HK-2 (cell line): ENCODE measurements at regions not wholly inside any gene's neighbourhood (a gene's known extent, or its start where the extent isn't known, plus 50 kb on each side); places are given as distances from the start of the nearest gene placed in this dataset.
"Not testable (repeated sequence)": the region's sequence is repeated elsewhere in the genome, so short reads cannot be mapped to it uniquely, and the experiment has no call there.

ENCODE experiments used
- DNase-seq: peaks from one replicate; pipeline ENCODE4 v3.0.0-alpha.2; 2018; ENCODE audit not compliant: unreplicated experiment

DNA sequence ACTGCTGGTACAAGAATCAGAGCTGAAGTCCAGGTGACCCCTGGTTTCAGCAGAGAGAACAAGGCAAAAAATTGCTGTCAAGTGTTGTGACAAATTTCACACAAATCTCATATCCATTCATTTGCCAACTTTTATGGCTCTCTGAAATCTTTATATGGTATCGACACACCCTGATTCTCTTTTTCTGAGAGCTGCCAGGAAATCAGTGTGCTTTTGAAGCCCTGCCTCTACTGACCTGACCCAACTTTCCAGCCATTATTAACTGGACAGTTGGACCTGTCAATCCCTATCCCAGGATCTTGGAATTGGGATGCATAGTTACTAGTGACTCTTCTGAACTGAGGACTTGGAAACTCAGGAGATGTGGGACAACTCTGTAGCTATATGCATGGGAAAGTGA lies 288.2 kb upstream of the GADL1 start:
- no peak for DNase-seq

DNA sequence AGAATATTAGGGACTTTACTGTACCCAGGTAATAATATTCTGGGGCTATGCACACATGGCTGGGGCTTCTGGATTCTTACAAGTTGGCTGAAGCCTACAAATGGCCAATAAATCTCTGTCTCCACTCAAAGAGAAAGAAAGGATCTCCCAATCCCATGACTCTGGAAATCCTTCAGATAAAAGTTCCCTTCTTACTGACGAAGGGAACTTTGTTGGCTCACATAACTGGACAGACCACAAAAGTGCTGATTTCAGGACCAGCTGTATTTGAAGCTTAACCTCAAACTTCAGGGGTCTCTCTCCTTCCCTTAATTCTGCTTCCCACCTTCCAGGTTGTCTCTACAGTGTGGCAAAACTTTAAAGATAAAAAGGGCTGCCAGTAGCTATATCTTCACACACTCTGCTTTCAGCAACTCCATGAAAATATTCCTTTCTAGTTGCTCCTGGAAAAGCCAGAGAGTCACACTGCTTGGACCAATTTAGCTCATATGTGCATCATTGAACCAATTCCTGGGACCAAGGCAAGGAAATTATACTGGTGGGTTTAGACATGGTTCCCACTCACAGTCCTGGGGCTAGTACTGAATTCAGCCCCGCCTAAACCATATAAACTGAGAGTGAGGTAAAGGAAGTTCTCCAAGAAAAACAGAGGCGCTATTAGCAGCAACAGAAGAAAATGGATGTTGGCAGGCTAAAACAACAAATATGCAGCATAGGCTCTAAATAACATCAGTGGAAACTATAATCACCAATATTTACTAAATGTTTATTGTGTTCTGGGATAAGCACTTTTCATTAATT lies 290.0 kb upstream of the GADL1 start:
- no peak for DNase-seq

DNA sequence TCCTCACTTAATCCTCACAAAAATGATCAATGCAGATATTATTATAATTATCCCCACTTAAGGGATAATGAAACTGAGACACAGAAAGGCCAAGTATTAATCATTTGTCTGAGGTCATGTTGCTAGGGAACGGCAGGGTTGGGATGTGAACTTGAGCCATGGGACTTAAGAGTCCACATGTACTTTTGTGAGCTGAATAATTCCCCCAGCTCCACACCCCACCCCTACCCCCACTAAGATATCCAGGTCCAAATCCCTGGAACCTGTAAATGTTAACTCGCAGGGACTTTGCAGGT lies 290.5 kb upstream of the GADL1 start:
- no peak for DNase-seq

DNA sequence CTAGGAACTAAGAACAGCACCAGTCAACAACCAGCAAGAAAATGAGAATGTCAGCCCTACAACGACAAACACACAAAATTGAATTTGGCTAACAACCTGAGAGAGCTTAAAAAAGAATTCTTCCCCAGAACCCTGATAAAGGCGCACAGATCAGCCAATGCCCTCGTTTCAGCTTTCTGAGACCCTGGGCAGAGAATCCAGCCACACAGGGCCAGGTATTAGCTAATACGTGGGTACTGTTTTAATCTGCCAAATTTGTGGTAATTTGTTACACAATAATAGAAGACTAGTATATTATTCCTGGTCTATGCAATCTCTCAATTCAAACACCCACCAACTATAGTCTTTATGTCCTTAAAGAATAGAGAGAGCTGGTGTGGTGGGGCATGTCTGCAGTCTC lies 291.6 kb upstream of the GADL1 start:
- no peak for DNase-seq

DNA sequence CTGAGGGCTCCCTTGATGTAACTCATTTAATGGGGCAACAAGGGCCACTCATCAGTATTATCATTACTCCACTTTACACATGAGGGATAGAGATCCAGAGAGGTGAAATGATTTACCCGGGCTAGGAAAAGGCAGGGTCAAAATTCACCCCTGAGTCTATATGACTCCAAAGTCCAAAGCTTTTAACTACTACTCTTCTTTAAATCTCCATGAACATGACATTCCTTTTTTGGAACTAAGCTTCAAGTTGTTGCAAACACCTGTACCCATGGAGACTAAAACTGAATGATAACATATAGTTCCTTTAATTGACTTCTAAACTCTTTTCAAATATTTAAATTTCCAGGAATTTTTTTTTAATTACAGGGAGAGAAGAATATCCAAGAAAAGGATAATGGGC lies 292.9 kb upstream of the GADL1 start:
- DNase-seq: no peak

DNA sequence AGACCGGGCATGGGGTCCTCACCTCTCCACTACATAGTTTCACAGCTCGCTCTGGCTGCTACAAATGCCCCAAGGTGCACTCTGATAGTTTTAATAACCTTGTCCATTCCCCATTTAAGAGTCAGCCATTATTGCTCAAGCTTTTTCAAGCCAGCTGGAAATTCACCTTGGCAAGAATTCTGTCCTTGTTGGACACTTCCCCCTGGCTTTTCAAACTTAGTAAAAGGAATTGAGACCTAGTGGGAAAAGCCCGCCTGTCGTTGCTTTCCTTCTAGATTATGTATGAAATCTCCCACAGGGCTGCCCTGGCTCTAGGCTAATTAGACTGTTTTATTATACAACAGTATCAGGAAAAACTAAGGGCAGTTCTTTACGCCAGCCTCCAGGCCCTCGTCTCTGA lies 293.7 kb upstream of the GADL1 start:
- no peak for DNase-seq

DNA sequence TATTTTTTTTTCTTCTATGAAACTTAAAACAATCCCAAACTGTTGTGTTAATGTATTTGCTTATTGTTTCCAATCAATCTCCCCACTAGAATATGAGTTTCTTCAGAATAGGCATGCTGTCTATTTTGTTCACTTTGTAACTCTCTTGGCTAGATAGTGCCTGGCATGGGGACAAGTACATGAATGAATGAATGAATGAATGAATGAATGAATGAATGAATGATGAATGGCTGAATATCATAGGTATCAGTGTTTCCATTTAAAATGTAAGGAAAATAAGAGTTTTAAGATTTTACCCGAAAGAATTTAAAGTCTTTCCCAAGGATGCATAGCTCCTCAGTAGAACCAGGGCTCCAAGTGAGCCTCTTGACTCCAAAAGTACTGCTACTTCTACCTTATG lies 294.9 kb upstream of the GADL1 start:
- no peak for DNase-seq

DNA sequence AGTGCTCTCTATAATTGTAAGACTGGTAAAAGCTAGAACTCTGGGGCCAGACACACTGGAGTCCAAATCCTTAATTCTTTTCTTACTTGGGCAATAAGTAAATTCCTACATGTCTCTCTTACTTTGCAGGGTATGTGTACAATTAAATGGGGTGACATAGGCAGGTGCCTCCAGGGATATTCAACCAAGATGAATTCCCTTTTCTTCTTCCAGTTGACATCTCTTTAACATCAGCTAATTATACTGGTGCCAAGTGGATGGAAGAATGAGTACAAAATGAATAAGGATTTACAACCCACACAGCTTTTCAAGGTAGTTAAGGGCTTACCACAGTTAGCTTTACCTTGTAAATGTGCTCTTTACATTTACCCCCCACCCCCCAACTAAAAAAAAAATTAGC lies 295.5 kb upstream of the GADL1 start:
- DNase-seq: no peak

DNA sequence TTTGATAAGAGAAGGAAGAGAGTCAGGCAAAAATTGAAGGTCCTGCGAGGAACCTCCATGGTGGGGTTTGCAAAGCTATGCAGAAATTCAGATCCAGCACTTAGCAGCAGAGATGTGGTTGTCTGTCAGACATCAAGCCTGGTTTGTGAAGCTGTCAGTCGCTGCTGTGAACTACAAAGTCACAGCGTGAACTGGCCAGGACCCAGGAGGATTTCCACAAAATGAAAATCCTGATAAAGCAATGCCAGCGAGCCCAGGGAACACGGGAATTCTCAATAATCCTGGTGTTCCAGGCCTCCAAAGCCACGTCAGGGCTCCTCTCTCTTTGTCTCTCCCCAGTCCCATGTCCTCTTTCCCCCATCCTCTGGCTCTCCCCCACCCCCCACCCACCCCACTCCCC lies 296.9 kb upstream of the GADL1 start:
- DNase-seq: no peak

DNA sequence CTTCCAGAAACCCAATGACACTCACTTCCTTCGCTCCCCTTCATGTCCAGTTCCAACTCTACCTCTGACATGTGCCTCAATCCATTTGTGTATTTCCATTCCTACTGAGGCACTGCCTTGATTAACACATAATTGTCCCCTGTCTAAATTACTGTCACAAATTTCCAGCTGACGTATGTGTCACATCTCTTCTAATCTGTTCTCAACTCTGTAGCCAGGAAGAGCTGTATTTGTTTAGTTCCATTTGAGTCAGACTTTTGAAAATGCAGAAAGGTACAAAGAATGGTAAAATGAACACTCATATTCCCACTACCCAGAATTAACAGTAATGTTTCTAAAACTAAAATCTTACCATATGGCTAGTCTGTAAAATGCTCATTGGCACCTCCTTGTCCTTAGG lies 299.0 kb upstream of the GADL1 start:
- DNase-seq: no peak

DNA sequence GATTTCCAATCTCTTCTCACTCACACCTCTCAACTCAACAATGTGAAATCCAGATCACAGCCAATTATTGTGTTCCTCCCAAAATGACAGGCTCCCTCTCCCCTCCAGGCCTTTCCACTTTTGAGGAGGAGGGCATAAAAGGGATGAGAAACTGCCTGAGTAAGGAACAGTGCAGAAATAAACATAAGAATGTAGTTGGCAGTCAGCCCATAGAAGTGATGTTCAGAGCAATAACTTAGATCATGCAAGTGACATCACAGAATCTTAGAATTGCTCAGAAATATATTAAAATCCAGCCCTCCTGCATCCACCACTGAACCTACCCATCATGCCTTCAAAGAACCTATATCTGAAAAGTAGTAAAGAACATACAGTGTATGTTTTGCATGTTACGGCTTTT lies 299.4 kb upstream of the GADL1 start:
- no peak for DNase-seq

DNA sequence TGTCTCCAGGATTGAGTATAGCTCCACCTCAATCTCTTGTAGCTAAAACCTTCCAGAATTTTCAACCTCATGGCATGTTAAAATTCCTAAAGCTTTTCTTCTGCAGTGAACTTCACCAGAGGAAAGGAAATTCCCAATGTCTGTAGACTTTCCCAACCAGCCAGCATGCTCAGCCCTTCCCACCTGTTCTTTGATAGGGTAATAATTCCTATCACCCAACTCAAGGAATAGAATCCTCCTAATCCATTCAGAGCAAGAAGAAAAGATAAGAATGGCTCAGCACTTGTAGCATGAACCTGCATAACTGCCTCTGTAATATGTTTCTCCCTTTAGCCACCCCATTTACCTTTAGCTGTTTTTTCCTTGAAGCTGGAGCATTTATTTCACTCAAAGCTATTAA lies 301.8 kb upstream of the GADL1 start:
- DNase-seq: no peak

DNA sequence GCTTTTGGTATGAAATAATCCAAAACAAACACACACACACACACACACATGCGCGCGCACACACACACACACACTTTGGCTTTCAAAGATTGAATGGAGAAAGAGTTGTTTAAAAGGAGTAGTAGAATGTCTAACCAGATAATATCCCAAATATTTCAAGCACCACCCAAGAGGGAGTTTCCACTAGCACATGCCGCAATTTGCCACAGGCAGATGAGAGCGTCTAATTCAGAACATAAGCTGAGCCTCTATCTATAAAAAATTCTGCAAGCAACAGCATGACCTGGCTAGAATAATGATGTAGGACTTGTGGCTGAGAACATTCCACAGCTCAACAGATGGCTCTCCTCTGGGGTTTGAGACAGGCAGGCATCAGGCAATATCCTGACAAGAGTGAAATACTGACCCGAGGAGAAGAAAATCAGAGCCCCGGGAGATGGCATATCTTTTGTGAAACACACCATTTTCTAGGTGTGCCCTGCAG lies 302.5 kb upstream of the GADL1 start:
- no peak for DNase-seq

DNA sequence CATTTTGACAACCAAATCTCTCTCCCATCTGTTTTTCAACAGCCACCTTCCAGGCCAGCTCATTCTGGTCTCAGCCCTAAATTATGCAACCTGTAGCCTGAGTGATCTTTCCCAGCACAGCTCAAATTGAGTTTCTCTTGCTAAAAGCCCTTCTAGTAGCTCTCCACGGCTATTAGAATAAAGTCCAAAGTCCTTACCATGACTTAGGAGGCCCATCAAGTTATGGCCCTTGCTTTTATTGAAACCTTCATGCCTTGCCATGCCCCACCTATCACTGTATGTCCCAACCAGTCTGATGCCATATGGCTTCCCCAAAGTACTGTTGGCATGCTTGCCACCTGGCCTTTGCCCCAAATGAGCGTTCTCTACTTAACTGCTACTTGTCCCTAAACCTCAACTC lies 303.5 kb upstream of the GADL1 start:
- no peak for DNase-seq

DNA sequence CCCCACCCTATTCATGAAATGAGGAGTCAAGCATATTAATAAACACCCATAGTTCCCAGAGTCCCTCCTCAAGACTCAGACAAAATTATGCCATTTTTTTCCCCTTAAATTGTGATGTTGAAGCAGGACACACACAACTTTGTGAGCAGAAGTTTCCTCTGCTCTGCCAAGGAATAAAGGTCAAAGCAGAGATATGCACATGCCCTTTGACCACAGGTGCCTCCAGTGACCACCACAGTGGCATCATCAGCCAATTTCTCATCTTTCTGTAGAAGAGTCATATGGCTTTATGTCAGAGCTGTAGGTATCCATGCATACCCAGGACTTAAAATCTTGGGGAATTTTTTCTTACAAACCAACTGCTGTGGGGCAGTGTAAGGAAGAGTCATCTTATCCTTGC lies 304.4 kb upstream of the GADL1 start:
- DNase-seq: no peak

DNA sequence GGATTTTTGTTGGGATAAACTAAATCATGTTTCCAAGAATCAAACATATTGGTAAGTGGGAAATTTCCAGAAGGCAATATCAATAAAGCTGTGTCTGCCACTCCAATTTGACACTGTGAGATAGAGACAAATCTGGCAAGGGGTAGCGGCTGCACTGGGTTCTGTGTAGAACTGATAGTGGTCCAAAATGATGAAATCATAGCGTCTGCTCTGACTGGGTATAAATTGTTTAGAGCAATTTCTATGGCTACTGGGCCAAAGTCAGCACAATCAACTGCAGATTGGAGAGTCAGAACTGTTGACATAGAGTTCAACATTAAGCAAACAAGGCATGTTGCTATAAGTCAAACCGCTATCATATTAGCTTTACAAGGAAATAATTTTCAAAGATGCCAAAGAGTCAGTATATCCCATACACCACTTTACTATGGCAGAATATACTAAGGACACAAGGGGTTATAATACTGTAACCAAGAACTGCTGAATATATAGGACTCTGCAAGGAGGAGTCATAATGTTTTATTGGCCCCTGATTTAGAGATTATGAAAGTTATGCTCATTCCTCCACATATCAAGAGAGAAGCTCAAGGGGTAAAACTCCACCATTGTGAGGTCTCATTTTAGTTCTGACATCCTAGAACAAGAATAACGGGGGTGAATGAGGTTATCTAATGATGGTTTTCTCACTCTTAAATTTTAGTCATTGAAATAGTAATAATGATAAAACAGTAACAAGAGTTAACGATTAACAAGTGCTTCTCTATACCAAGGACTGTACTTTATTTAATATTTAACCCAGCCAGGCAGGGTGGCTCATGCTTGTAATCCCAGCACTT lies 309.7 kb upstream of the GADL1 start:
- DNase-seq: no peak

DNA sequence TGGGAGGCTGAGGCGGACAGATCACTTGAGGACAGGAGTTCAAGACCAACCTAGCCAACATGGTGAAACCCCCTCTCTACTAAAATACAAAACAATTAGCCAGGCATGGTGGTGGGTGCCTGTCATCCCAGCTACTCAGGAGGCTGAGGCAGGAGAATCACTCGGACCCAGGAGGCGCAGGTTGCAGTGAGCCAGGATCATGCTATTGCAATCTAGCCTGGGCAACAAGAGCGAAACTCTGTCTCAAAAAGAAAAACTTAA lies 310.3 kb upstream of the GADL1 start:
- not testable (repeated sequence) for DNase-seq

DNA sequence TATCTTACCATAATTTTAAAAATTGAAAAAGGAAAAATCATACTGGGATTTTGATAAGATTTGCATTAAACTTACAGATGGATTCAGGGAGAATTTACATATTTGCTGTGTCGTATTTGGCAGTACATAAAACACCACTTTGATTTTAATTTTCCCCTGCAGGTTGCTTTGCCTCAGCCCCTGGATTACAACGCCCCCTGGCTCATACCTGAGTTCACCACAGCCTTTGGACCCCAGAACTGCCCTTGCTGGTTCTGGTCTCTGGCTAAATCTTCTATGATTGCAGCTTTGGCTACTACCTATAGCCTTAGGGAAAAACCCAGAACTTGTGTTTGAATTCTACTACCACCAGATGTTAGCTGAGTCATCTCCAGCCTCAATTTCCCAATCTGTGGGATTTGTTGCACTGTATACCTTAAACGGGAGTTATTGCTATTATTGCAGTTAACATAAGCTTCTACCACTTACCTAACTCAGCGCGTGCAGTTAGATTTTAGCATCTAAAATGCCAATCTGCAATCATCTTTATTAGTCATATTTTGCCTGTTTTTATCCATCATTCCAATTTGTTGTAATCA lies 315.7 kb upstream of the GADL1 start:
- DNase-seq: no peak

DNA sequence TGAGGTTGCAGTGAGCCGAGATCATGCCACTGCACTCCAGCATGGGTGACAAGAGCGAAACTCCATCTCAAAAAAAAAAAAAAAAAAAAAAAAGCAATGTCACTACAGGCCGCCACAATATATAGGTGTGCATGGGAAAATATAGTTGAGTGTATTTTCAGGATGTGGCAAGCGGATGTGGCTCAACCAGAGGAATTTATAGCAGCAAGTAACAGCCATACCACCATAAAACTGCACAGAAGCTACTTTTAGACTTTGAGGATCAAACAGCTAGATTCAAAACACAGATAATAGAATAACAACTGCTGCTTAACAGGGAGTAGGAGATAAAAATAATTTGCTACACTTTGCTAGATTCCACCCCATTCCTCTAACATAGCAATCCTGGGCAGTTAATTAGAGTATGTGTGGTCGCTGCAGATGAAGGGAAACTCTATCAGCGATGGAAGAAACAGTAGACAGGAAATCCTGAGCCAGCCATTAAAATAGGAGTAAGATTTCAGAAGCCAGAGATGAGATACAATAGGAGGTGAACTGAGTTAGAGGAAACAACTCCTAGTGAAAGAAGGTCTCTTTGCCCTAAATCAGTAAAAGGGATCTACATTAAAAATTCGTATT lies 318.7 kb upstream of the STT3B start:
- DNase-seq: no peak

DNA sequence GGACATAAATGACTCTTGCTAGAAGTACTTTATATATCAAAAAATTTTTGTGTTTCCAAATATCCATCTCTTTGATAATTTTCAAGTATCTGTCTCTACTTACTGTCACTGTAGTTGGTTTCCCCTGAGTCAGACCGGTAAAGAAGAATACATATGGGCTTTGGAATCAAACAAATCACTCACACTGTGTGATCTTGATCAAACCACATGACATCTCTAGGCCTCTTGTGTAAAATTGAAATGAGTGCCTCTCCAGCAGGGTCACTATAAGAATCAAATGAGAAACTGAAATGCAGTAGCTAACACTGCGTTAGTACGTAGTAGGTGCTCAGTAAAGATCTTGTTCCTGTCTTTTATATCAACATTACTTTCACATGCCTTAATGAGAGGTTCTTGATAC lies 314.6 kb upstream of the STT3B start:
- no peak for DNase-seq

DNA sequence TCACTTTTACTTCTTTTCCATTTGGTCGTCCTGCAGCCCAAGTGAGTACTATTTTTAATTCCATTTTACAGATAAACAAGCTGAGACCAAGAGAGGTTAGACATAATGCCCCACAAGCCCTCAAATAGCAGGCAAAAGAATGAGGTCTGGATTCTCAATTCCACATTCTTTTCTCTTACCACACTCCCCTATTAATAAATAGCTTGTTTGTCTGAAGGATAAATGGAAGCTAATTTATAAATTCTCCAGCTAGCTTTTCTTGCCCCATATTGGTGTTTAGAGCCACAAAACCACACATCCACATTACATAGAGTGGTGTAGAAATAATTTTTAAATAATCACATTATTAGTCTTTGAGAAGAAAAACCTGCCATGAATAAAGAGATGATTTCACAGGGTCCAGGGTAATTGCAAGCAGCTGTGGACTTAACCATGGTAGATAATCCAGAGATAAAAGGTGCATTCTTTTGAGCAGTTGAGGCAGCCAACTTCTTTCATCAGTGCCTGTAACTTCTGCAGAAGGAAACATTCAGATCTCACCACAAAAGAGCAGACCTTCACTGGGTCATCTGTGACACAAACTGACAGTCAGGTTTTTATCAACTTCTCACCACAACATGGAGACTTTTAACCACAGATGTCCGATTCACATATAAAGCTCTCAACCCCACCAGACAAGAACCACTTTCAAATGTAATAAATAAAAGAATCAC lies 313.4 kb upstream of the STT3B start:
- no peak for DNase-seq

DNA sequence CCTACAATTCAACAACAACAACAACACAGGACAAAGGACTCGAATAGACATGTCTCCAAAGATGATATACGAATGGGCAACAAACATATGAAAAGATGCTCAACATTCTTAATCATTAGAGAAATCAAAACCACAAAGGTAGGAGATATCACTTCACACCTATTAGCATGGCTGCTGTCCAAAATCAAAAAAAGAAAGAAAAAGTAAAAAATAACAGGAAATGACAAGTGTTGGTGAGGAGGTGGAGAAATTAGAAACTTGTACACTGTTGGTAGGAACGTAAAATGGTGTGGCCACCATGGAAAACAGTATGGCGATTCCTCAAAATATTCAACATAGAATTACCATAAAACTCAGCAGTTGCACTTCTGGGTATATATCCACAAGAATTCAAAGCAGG lies 312.3 kb upstream of the STT3B start:
- DNase-seq: no peak
